LNCAP (cell line): ENCODE measurements at regions not wholly inside any gene's neighbourhood (a gene's known extent, or its start where the extent isn't known, plus 50 kb on each side); places are given as distances from the start of the nearest gene placed in this dataset.

Experiments used
- CTCF ChIP-seq: fragments of 450-650 bp; IDR thresholded peaks from 2 replicates; pipeline ENCODE4 v1.5.1; 2017; ENCODE audit warnings: mild to moderate bottlenecking

DNA sequence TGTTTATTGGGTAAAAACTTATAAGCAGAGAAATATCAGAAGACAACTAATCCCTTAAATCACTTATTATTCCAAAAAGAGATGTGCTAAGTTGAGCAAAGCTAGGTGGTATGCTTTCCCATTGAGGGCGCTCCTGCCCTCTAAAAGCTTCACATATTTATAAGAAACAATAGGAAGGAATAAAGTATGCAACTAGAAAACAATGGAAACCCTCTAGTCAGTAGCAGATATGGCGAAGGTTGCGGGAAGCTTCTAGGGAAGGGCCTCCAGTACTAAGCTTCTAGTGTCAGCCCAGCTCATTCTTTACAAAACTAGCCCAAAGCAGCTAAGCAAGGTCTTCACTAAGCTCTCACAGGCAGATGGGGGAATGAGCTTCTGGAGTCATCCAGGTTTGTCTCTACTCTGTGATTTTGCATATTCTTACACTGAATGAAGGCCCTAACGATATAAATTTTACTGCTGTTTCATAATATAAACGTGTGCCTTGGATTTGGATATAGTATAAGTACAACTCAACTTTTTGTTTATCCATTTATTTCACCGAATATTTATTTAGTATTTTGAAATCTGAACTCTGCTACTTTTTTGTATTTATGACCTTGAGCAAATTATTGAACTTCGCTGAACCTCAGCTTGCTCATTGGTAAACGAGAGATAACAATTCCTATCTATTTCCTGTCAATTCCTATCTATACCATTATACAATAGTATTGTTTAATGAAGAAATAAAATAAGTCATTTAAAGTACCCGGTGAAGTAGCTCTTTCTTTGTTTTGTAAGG lies 571.4 kb downstream of the ELAVL2 start:
- no peak for TF ChIP-seq CTCF

- no peak for TF ChIP-seq CTCF
These were observed 570.7 kb downstream of the ELAVL2 start for GRCh38 chr9:23255346-23255745.

DNA sequence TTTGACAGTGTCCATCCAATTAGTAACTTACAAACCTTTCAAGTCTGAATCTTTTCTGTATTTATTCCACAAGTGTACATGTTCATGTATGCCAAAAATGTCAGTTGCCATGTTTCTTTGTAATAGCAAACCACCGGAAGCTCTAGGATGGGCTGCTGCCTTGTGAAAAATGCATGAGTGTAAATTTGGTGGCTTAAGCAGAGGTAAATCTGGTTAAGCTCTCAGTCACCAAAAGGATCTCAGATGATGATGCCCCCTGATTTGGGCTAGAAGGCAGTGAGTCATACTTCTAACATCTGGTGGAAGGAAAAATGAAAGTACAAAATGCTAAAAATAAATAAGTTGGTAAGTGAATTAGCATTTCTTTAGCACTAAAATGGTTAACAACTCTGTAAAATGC lies 567.5 kb downstream of the ELAVL2 start:
- TF ChIP-seq CTCF = no peak

DNA sequence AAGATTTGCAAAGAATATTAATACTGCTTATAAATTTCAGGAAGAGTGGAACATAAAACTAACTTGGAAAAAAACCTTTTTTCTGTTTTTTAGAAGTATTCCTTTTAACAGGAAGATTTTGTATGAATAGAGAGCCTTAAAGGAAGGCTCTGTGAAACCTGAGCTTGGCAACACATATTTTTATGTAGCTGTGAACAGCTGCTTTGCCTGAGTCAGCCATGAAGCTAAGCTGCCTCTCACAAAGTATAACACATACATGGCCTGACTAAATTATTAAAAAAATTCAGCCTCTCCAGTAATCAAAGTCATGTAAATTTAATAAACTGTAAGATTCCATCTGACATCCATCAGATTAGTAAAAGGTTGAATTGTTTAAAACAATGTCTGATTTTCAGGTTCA lies 547.5 kb downstream of the ELAVL2 start:
- no peak for TF ChIP-seq CTCF

DNA sequence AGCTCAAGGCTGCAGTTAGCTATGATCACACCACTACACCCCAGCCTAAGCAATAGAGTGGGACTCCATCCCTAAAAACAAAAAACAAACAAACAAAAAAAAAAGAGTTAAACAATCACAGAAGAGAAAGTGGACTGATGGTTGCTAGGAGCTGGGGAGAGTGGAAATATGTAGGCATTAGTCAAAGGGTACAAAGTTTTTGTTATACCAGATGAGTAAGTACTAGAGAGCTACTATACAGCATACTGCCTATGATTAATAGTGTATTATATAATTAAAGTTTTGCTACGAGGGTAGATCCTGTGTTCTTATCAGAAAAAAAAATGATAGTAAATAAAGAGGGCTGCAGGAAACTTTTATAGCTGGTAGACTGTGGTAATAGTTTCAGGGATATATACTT lies 538.6 kb downstream of the ELAVL2 start:
- no peak for TF ChIP-seq CTCF

DNA sequence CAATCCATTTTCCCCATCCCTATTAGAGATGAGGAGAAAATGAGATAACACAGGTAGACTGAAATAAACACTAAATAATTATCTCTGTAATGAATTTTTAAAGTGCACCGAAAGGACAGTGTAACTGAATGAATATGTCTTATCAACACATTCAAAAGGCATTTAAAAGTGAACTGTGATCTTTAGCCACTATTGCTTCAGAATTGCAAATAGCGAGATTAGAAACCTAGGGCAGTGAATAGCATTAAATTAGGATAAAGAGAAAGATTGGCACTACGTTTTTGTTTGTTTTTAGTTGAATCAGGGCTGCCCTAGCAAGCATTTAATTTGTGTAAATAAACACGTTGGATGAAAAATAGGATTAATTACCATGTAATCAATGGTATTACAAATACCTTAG lies 537.5 kb downstream of the ELAVL2 start:
- no peak for TF ChIP-seq CTCF

DNA sequence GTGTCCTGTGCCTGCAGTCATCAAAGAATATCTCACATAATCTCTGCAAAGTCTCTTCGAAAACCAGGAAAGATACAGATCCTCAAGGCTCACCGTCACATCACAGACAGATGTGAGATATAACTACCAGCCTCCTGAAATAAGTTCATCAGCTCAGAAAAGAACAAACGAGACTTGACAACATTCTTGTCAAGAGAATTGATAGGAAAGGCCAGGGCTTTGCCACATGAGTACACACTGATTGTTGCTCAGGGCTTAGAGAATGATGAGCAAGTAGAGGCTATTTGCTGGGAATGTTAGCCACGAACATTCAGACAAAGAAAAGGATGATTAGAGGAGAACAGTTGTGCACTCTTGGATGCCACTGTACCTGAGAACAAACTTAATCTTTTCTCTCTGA lies 535.1 kb downstream of the ELAVL2 start:
- no peak for TF ChIP-seq CTCF

DNA sequence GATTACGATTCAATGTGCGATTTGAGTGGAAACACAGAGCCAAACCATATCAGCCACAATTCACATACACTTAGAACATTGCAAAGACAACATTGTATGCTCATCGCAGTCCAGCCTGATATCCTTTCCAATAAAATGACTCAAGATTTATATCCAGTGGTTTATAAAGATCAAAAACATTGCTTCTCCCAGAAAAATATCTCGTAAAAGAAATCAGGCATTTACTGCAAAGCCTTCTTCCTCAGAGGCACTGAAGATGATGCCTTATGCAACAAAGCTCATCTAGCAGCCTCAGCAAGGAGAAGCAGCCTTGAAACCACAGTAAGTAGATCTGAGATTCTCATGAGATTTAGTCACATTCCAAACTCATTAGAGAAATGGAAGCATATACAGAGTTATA lies 523.8 kb downstream of the ELAVL2 start:
- TF ChIP-seq CTCF = no peak
